HepG2 (cell line): ENCODE measurements at regions not wholly inside any gene's neighbourhood (a gene's known extent, or its start where the extent isn't known, plus 50 kb on each side); places are given as distances from the start of the nearest gene placed in this dataset.

Experiments
- ATAC-seq: fragments of 200-7000 bp; cut with Tn5 transposase; 3 replicates; pipeline ENCODE4 v1.9.1; 2020; ENCODE audit warnings: mild to moderate bottlenecking, moderate library complexity
- BruUV-seq: library from RNA; stranded (reverse); fragments of 400-500 nt; replicated peaks from 2 replicates; lab custom pipeline; 2021; lab: Mats Ljungman, UMichigan
- CTCF ChIA-PET: fragments of 300-600 bp; formaldehyde crosslinking; extraction: SDS; loops from one replicate; lab custom pipeline; 2021; ENCODE audit warnings: low total read pairs, inconsistent platforms, low intra/inter-chr PET ratio; lab: Yijun Ruan, JAX
- POLR2A ChIA-PET: fragments of 350-600 bp; sonication (Branson Sonifier 250); formaldehyde crosslinking; loops from one replicate; lab custom pipeline; 2020; ENCODE audit warnings: antibody characterized with exemption, inconsistent platforms; lab: Yijun Ruan, JAX
- DNase-seq: peaks from one replicate; pipeline ENCODE4 v3.0.0-alpha.2; 2015; ENCODE audit warnings: low spot score
- FAIRE-seq: peaks from 3 replicates; lab custom pipeline; 2011; peaks lifted over from hg19 to GRCh38; lab: Jason Lieb, UNC
- H2AFZ ChIP-seq: one replicate; pipeline ENCODE4 v1.6.1; 2011; ENCODE audit warnings: low read length, inconsistent platforms
- H3K27ac ChIP-seq: fragments of 300-600 bp; 3 replicates; pipeline ENCODE4 v1.8.0; 2011; ENCODE audit warnings: mixed run types, mild to moderate bottlenecking, mixed read lengths, low read length, inconsistent platforms; ENCODE audit not compliant: insufficient read depth; ENCODE audit errors: extremely low read length
- H3K27me3 ChIP-seq, 2 experiments: fragments of 200-600 bp in 1 of 2; 2 replicates in 1 of 2; 3 replicates in 1 of 2; pipeline versions ENCODE4 v1.6.0 to v1.8.0; 2011; ENCODE audit warnings: low read length in 2 of 2, mild to moderate bottlenecking in 2 of 2, moderate library complexity in 2 of 2, inconsistent platforms in 1 of 2; ENCODE audit not compliant: insufficient read depth in 2 of 2, control insufficient read depth in 1 of 2
- H3K36me3 ChIP-seq, 2 experiments: fragments of 200-600 bp in 1 of 2; replicated peaks in 1 of 2; 2 replicates in 1 of 2; 3 replicates in 1 of 2; pipeline versions ENCODE4 v1.5.1 to v1.8.0; 2011; ENCODE audit warnings: low read length in 2 of 2, inconsistent platforms in 1 of 2; ENCODE audit not compliant: insufficient read depth in 2 of 2, control insufficient read depth in 1 of 2
- H3K4me1 ChIP-seq: 2 replicates; pipeline ENCODE4 v1.5.1; 2012; ENCODE audit warnings: low read length, inconsistent platforms; ENCODE audit not compliant: insufficient read depth
- H3K4me2 ChIP-seq: 2 replicates; pipeline ENCODE4 v1.6.0; 2011; ENCODE audit warnings: low read depth, low read length, inconsistent platforms
- H3K4me3 ChIP-seq, 3 experiments: fragments of 200-600 bp in 1 of 3; sonication (generic), shearing (Covaris generic) in 1 of 3; replicated peaks in 1 of 3; 2 replicates each; pipeline ENCODE4 v1.5.1; 2011 to 2016; ENCODE audit warnings: low read length in 3 of 3, inconsistent platforms in 2 of 3, low read depth in 2 of 3, mild to moderate bottlenecking in 2 of 3, control low read depth in 1 of 3, mixed read lengths in 1 of 3; ENCODE audit not compliant: insufficient read depth in 1 of 3
- H3K79me2 ChIP-seq: one replicate; pipeline ENCODE4 v1.6.1; 2011; ENCODE audit warnings: low read length, inconsistent platforms; ENCODE audit not compliant: insufficient read depth
- H3K9ac ChIP-seq: 2 replicates; pipeline ENCODE4 v1.6.0; 2011; ENCODE audit warnings: mild to moderate bottlenecking, low read depth, low read length, inconsistent platforms; ENCODE audit not compliant: insufficient read depth
- H3K9me3 ChIP-seq: 2 replicates; pipeline ENCODE4 v1.5.1; 2012; ENCODE audit warnings: mild to moderate bottlenecking, low read length
- H4K20me1 ChIP-seq: 2 replicates; pipeline ENCODE4 v1.6.0; 2011; ENCODE audit warnings: inconsistent platforms, mild to moderate bottlenecking, low read length, moderate library complexity; ENCODE audit not compliant: insufficient read depth
- CHD2 ChIP-seq: IDR thresholded peaks from 2 replicates; pipeline ENCODE4 v1.6.1; 2011; ENCODE audit warnings: low read depth, low read length, improper control_type of control experiment
- DPF2 ChIP-seq: sonication (generic); formaldehyde crosslinking; IDR thresholded peaks from 2 replicates; pipeline ENCODE4 v1.4.0; 2020; ENCODE audit warnings: mild to moderate bottlenecking, low read depth, missing genetic modification reagents, borderline replicate concordance
- HDAC1 ChIP-seq: sonication (generic); formaldehyde crosslinking; IDR thresholded peaks from 2 replicates; pipeline ENCODE4 v1.5.1; 2020; ENCODE audit warnings: mild to moderate bottlenecking, missing genetic modification reagents
- NFE2L1 ChIP-seq: sonication (generic); formaldehyde crosslinking; IDR thresholded peaks from 2 replicates; pipeline ENCODE4 v1.4.0; 2020; ENCODE audit warnings: missing genetic modification reagents, mild to moderate bottlenecking, borderline replicate concordance
- NFYC ChIP-seq: IDR thresholded peaks from 2 replicates; pipeline ENCODE4 v1.6.1; 2016; ENCODE audit warnings: missing genetic modification reagents, missing compliant biosample characterization
- NR1H2 ChIP-seq: sonication (generic); formaldehyde crosslinking; IDR thresholded peaks from 2 replicates; pipeline ENCODE4 v1.8.1; 2022; ENCODE audit warnings: low read depth, missing genetic modification reagents, borderline replicate concordance
- PAWR ChIP-seq: sonication (generic); formaldehyde crosslinking; IDR thresholded peaks from 2 replicates; pipeline ENCODE4 v1.4.0; 2020; ENCODE audit warnings: missing genetic modification reagents, mild to moderate bottlenecking, borderline replicate concordance
- SOX13 ChIP-seq, 3 experiments: fragments of 450-650 bp in 1 of 3; sonication (generic) in 1 of 3; formaldehyde crosslinking in 1 of 3; IDR thresholded peaks in 2 of 3; conservative IDR thresholded peaks in 1 of 3; 2 replicates each; pipeline versions ENCODE4 v1.5.0 to v1.6.1; 2016 to 2020; ENCODE audit warnings: antibody characterized with exemption in 1 of 3, mild to moderate bottlenecking in 1 of 3, missing compliant biosample characterization in 1 of 3, missing genetic modification reagents in 1 of 3, moderate library complexity in 1 of 3
- SRY ChIP-seq: sonication (generic); formaldehyde crosslinking; IDR thresholded peaks from 2 replicates; pipeline ENCODE4 v1.8.0; 2022; ENCODE audit warnings: mild to moderate bottlenecking, missing genetic modification reagents
- TCF7L2 ChIP-seq: IDR thresholded peaks from 2 replicates; pipeline ENCODE4 v1.6.1; 2011; ENCODE audit warnings: mild to moderate bottlenecking, low read depth, low read length, moderate library complexity
- ZNF577 ChIP-seq: sonication (generic); formaldehyde crosslinking; IDR thresholded peaks from 2 replicates; pipeline ENCODE4 v1.4.0; 2020; ENCODE audit warnings: mild to moderate bottlenecking, low read depth, missing genetic modification reagents, borderline replicate concordance
- ZNF629 ChIP-seq: sonication (generic); formaldehyde crosslinking; conservative IDR thresholded peaks from 2 replicates; pipeline ENCODE4 v1.5.0; 2020; ENCODE audit warnings: missing genetic modification reagents
- ZNF644 ChIP-seq: IDR thresholded peaks from 2 replicates; pipeline ENCODE4 v1.6.1; 2016; ENCODE audit warnings: low read depth
- ZSCAN12 ChIP-seq: sonication (generic); formaldehyde crosslinking; IDR thresholded peaks from 2 replicates; pipeline ENCODE4 v1.9.0; 2021; ENCODE audit warnings: mild to moderate bottlenecking, missing genetic modification reagents
- in situ Hi-C: cut with HindIII; loops from 2 replicates; pipeline ENCODE4 v1.10.0; 2017; ENCODE audit warnings: low pct_unique_long_range_greater_than_20kb; ENCODE audit not compliant: extremely low pct_ligation_motif_present
- intact Hi-C: fragments of 100-400 bp; cut with micrococcal nuclease; formaldehyde crosslinking; loops from one replicate; pipeline ENCODE4 v1.10.0; 2022; ENCODE audit not compliant: unreplicated experiment
- TF ChIP-seq, protein P1 (sequence below): sonication (generic); formaldehyde crosslinking; IDR thresholded peaks from 2 replicates; pipeline ENCODE4 v1.4.0; 2020; ENCODE audit warnings: missing genetic modification reagents
- TF ChIP-seq, protein P2 (sequence below): sonication (generic); formaldehyde crosslinking; IDR thresholded peaks from 2 replicates; pipeline ENCODE4 v1.4.0; 2020; ENCODE audit warnings: mild to moderate bottlenecking, missing genetic modification reagents
- TF ChIP-seq, protein P3 (sequence below): sonication (generic); formaldehyde crosslinking; IDR thresholded peaks from 2 replicates; pipeline ENCODE4 v1.4.0; 2020; ENCODE audit warnings: missing genetic modification reagents
- TF ChIP-seq, protein P4 (sequence below): IDR thresholded peaks from 2 replicates; pipeline ENCODE4 v1.6.1; 2016; ENCODE audit warnings: missing genetic modification reagents, missing compliant biosample characterization
- TF ChIP-seq, protein P5 (sequence below): sonication (generic); formaldehyde crosslinking; IDR thresholded peaks from 2 replicates; pipeline ENCODE4 v1.5.1; 2020; ENCODE audit warnings: mild to moderate bottlenecking, missing genetic modification reagents, borderline replicate concordance

DNA sequence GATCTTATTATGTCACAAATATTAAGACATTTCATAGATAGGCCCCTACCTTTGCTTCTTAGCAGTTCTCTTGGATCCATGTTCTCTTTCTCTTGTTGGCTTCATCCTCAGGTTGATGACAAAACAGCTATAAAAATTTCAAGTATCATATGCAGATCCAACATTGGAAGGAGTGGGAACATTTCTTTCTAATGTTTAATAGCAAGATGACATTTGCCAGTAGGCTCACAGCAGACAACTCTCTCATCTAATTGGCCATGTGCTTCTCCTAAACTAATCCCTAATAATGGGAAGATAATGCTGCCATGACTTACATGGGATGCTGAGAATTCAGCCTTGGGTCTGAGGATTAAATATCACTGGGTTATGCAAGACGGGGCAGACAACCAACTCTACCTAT is 485.5 kb upstream of the SEMA6A start (continued):
- no peak for TF ChIP-seq ZNF629 (CRISPR knock-in tag)
- TF ChIP-seq HDAC1 (CRISPR knock-in tag) = no peak
- TF ChIP-seq, protein P1, sequence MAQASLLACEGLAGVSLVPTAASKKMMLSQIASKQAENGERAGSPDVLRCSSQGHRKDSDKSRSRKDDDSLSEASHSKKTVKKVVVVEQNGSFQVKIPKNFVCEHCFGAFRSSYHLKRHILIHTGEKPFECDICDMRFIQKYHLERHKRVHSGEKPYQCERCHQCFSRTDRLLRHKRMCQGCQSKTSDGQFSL (CRISPR knock-in tag) = no peak
- TF ChIP-seq ZSCAN12 (CRISPR knock-in tag) = no peak
- TF ChIP-seq NFE2L1 = no peak
- no peak for TF ChIP-seq SRY (CRISPR knock-in tag)
- TF ChIP-seq NFYC (CRISPR knock-in tag) = no peak
- TF ChIP-seq ZNF577 (CRISPR knock-in tag) = no peak

DNA sequence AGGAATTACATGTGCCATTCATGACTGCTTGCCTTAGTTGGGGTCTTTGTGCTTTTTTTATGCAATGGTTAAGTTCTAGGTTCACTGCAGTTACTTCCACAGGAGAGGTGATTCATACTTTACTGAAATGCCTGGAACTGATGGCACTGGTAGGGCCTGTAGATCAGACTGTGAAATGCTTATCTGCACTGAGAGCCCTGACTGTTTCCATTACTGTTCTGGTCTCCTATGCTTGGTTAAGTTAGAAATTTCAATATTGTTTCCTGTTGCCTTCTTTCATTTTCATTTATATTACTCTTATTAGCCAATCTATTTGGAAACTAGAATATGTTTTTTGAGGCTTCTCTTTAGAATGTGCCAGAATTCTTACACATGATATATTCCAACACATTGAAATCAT is 484.1 kb upstream of the SEMA6A start:
- BruUV-seq = no TSS peak
- in situ Hi-C loops = no loop called here
- CTCF ChIA-PET = no interaction called here
- TF ChIP-seq, protein P2, sequence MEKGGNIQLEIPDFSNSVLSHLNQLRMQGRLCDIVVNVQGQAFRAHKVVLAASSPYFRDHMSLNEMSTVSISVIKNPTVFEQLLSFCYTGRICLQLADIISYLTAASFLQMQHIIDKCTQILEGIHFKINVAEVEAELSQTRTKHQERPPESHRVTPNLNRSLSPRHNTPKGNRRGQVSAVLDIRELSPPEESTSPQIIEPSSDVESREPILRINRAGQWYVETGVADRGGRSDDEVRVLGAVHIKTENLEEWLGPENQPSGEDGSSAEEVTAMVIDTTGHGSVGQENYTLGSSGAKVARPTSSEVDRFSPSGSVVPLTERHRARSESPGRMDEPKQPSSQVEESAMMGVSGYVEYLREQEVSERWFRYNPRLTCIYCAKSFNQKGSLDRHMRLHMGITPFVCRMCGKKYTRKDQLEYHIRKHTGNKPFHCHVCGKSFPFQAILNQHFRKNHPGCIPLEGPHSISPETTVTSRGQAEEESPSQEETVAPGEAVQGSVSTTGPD (CRISPR knock-in tag) = no peak
- TF ChIP-seq, protein P3, sequence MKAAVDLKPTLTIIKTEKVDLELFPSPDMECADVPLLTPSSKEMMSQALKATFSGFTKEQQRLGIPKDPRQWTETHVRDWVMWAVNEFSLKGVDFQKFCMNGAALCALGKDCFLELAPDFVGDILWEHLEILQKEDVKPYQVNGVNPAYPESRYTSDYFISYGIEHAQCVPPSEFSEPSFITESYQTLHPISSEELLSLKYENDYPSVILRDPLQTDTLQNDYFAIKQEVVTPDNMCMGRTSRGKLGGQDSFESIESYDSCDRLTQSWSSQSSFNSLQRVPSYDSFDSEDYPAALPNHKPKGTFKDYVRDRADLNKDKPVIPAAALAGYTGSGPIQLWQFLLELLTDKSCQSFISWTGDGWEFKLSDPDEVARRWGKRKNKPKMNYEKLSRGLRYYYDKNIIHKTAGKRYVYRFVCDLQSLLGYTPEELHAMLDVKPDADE (CRISPR knock-in tag) = no peak
- no peak for TF ChIP-seq SOX13 (IDR thresholded peaks at IDR 0.05)
- TF ChIP-seq SOX13 (CRISPR knock-in tag; conservative IDR thresholded peaks at IDR 0.05 in 1 of 2, IDR thresholded peaks at IDR 0.05 in 1 of 2) = no peak
- TF ChIP-seq CHD2 = no peak
- TF ChIP-seq TCF7L2 = no peak
- no peak for TF ChIP-seq PAWR (CRISPR knock-in tag)
- TF ChIP-seq, protein P4, sequence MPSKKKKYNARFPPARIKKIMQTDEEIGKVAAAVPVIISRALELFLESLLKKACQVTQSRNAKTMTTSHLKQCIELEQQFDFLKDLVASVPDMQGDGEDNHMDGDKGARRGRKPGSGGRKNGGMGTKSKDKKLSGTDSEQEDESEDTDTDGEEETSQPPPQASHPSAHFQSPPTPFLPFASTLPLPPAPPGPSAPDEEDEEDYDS (CRISPR knock-in tag) = no peak
- no peak for TF ChIP-seq NR1H2 (CRISPR knock-in tag)
- no peak for TF ChIP-seq ZNF644
- TF ChIP-seq DPF2 (CRISPR knock-in tag) = no peak
- TF ChIP-seq, protein P5, sequence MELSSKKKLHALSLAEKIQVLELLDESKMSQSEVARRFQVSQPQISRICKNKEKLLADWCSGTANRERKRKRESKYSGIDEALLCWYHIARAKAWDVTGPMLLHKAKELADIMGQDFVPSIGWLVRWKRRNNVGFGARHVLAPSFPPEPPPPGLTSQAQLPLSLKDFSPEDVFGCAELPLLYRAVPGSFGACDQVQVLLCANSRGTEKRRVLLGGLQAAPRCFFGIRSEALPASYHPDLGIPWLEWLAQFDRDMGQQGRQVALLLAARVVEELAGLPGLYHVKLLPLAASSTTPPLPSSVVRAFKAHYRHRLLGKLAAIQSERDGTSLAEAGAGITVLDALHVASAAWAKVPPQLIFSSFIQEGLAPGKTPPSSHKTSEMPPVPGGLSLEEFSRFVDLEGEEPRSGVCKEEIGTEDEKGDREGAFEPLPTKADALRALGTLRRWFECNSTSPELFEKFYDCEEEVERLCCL (CRISPR knock-in tag) = no peak

More for the DNA sequence above, 484.1 kb upstream of the SEMA6A start:
- ATAC-seq (no peak), FAIRE-seq (no peak), DNase-seq (no peak)
- no peak overlapping the region for H2AFZ ChIP-seq
- H3K27me3 ChIP-seq = no peaks in the 10 kb centered on the region
- POLR2A ChIA-PET = no interaction called here
- no peak overlapping the region for H3K27ac ChIP-seq
- H3K9ac ChIP-seq = no peak overlapping the region
- no peaks in the 10 kb centered on the region for H3K9me3 ChIP-seq
- intact Hi-C loops = no loop called here
- no peaks in the 10 kb centered on the region for H3K79me2 ChIP-seq
- H3K4me1 ChIP-seq = no peaks in the 10 kb centered on the region
- no peaks in the 10 kb centered on the region for H3K36me3 ChIP-seq
- no peaks in the 10 kb centered on the region for H4K20me1 ChIP-seq
- no peak overlapping the region for H3K4me2 ChIP-seq
- H3K4me3 ChIP-seq = no peak overlapping the region
